MM.1S (cell line): ENCODE measurements at regions not wholly inside any gene's neighbourhood (a gene's known extent, or its start where the extent isn't known, plus 50 kb on each side); places are given as distances from the start of the nearest gene placed in this dataset.

Experiments used
- EZH2 ChIP-seq: fragments of 300-600 bp; sonication (generic); optimal IDR thresholded peaks from 2 replicates; pipeline ENCODE3; 2017; ENCODE audit warnings: low read depth, mild to moderate bottlenecking, antibody characterized with exemption, low read length, mixed read lengths
- EZH2phosphoT487 ChIP-seq: fragments of 300-600 bp; sonication (generic); IDR thresholded peaks from 2 replicates; pipeline ENCODE4 v1.6.1; 2018; ENCODE audit warnings: antibody characterized with exemption, low read length
- TF ChIP-seq, protein P1 (sequence below): fragments of 300-600 bp; sonication (generic); IDR thresholded peaks from 2 replicates; pipeline ENCODE4 v1.5.1; 2016; ENCODE audit warnings: antibody characterized with exemption, low read length, mixed read lengths

DNA sequence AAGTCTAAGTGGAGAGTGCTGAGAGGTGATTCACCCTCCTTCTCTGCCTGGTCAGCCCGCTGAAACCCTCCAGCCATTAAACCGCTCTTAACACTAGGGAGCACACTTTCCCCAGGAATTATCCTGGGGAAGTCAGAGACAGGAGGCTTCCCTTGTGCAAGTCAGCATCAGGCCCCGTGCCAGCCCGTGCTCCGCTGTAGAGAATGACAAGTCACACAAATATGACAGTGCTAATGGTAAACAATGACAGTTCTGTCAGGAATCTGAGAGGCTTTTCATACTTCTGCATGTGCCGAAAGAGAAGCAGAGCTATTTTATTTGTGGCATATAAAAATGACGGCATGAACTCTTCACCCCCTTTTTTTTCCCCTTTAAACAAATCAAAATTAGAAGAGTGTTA is 816.9 kb upstream of the SLC10A2 start:
- TF ChIP-seq, protein P1, sequence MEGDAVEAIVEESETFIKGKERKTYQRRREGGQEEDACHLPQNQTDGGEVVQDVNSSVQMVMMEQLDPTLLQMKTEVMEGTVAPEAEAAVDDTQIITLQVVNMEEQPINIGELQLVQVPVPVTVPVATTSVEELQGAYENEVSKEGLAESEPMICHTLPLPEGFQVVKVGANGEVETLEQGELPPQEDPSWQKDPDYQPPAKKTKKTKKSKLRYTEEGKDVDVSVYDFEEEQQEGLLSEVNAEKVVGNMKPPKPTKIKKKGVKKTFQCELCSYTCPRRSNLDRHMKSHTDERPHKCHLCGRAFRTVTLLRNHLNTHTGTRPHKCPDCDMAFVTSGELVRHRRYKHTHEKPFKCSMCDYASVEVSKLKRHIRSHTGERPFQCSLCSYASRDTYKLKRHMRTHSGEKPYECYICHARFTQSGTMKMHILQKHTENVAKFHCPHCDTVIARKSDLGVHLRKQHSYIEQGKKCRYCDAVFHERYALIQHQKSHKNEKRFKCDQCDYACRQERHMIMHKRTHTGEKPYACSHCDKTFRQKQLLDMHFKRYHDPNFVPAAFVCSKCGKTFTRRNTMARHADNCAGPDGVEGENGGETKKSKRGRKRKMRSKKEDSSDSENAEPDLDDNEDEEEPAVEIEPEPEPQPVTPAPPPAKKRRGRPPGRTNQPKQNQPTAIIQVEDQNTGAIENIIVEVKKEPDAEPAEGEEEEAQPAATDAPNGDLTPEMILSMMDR = no peak
- no peak for TF ChIP-seq EZH2
- TF ChIP-seq EZH2phosphoT487 = no peak
